H1 (cell line): ENCODE measurements at regions not wholly inside any gene's neighbourhood (a gene's known extent, or its start where the extent isn't known, plus 50 kb on each side); places are given as distances from the start of the nearest gene placed in this dataset.

Experiments used
- CTCF ChIA-PET: fragments of 300-600 bp; sonication (Branson Sonifier 250); formaldehyde crosslinking; loops from one replicate; lab custom pipeline; 2021; ENCODE audit not compliant: partially characterized antibody; lab: Charles Lee
- POLR2A ChIA-PET: fragments of 300-600 bp; sonication (Branson Sonifier 250); formaldehyde crosslinking; loops from one replicate; lab custom pipeline; 2021; ENCODE audit warnings: inconsistent platforms; ENCODE audit not compliant: partially characterized antibody; lab: Charles Lee
- DNase-seq, 2 experiments: peaks; one replicate each; pipeline versions ENCODE4 v3.0.0 to v3.0.0-alpha.2; 2010 to 2022; ENCODE audit warnings: low spot score in 2 of 2, low read depth in 1 of 2, mixed read lengths in 1 of 2
- FAIRE-seq: peaks from 2 replicates; lab custom pipeline; 2011; peaks lifted over from hg19 to GRCh38; lab: Jason Lieb, UNC
- H2AFZ ChIP-seq: 2 replicates; pipeline ENCODE4 v1.8.1; 2012; ENCODE audit warnings: low read length, inconsistent platforms
- H2AK5ac ChIP-seq: 2 replicates; pipeline ENCODE4 v1.6.1; 2013; ENCODE audit warnings: low read depth, low read length
- H2BK120ac ChIP-seq: replicated peaks from 2 replicates; pipeline ENCODE3; 2013; ENCODE audit warnings: low read depth, low read length, inconsistent platforms
- H2BK12ac ChIP-seq: 2 replicates; pipeline ENCODE4 v1.6.1; 2013; ENCODE audit warnings: low read depth, low read length
- H2BK15ac ChIP-seq: 2 replicates; pipeline ENCODE4 v1.6.1; 2013; ENCODE audit warnings: low read length
- H2BK20ac ChIP-seq: 2 replicates; pipeline ENCODE4 v1.6.1; 2013; ENCODE audit warnings: low read length
- H2BK5ac ChIP-seq: 2 replicates; pipeline ENCODE4 v1.6.1; 2013; ENCODE audit warnings: low read depth, low read length
- H3K14ac ChIP-seq: 2 replicates; pipeline ENCODE4 v1.6.1; 2013; ENCODE audit warnings: inconsistent platforms; ENCODE audit not compliant: insufficient read length
- H3K18ac ChIP-seq: 2 replicates; pipeline ENCODE4 v1.6.1; 2013; ENCODE audit warnings: low read length; ENCODE audit errors: extremely low read depth
- H3K23ac ChIP-seq: 2 replicates; pipeline ENCODE4 v1.6.1; 2013; ENCODE audit warnings: inconsistent platforms; ENCODE audit not compliant: insufficient read length
- H3K23me2 ChIP-seq: 2 replicates; pipeline ENCODE4 v1.6.1; 2013; ENCODE audit warnings: low read depth, low read length
- H3K27ac ChIP-seq: 2 replicates; pipeline ENCODE4 v1.6.1; 2011; ENCODE audit warnings: low read depth, low read length, inconsistent platforms
- H3K27me3 ChIP-seq, 4 experiments: replicated peaks in 1 of 4; 1 replicate in 1 of 4; 2 replicates in 3 of 4; pipeline versions ENCODE4 v1.6.1 to v1.8.1; 2011 to 2013; ENCODE audit warnings: low read length in 3 of 4, mild to moderate bottlenecking in 3 of 4, inconsistent platforms in 2 of 4, mixed read lengths in 2 of 4, moderate library complexity in 1 of 4; ENCODE audit not compliant: control insufficient read depth in 3 of 4, insufficient read depth in 3 of 4; ENCODE audit errors: extremely low read depth in 1 of 4
- H3K36me3 ChIP-seq, 4 experiments: 2 replicates each; pipeline versions ENCODE4 v1.6.1 to v1.8.1; 2011 to 2013; ENCODE audit warnings: mild to moderate bottlenecking in 4 of 4, low read length in 3 of 4, moderate library complexity in 2 of 4, control low read depth in 1 of 4, inconsistent platforms in 1 of 4; ENCODE audit not compliant: insufficient read depth in 4 of 4, control insufficient read depth in 2 of 4
- H3K4ac ChIP-seq: replicated peaks from 2 replicates; pipeline ENCODE3; 2013; ENCODE audit warnings: low read length, low read depth, mixed read lengths, inconsistent platforms; ENCODE audit not compliant: insufficient read length
- H3K4me1 ChIP-seq, 4 experiments: replicated peaks in 1 of 4; 1 replicate in 1 of 4; 2 replicates in 3 of 4; pipeline versions ENCODE4 v1.6.1 to v1.8.1; 2011 to 2013; ENCODE audit warnings: low read length in 3 of 4, inconsistent platforms in 2 of 4, mixed read lengths in 1 of 4; ENCODE audit not compliant: insufficient read depth in 4 of 4, control insufficient read depth in 3 of 4
- H3K4me2 ChIP-seq, 2 experiments: 2 replicates each; pipeline versions ENCODE4 v1.6.1 to v1.8.1; 2011 to 2013; ENCODE audit warnings: low read depth in 2 of 2, low read length in 2 of 2, control low read depth in 1 of 2, inconsistent platforms in 1 of 2, mild to moderate bottlenecking in 1 of 2; ENCODE audit not compliant: insufficient read depth in 1 of 2
- H3K4me3 ChIP-seq, 4 experiments: fragments of 200-600, 300-600 bp in 1 of 4; sonication (generic), shearing (Covaris generic), sonication (Bioruptor Twin) in 1 of 4; 2 replicates each; pipeline versions ENCODE4 v1.5.1 to v1.8.1; 2011 to 2016; ENCODE audit warnings: low read length in 4 of 4, low read depth in 3 of 4, control low read depth in 2 of 4, inconsistent platforms in 2 of 4, mild to moderate bottlenecking in 2 of 4, mixed read lengths in 1 of 4, moderate library complexity in 1 of 4; ENCODE audit not compliant: insufficient read depth in 2 of 4; ENCODE audit errors: extremely low read depth in 1 of 4
- H3K56ac ChIP-seq: replicated peaks from 2 replicates; pipeline ENCODE3; 2013; ENCODE audit warnings: low read depth, mild to moderate bottlenecking, mixed read lengths, low read length, inconsistent platforms; ENCODE audit not compliant: insufficient read length
- H3K79me1 ChIP-seq: 2 replicates; pipeline ENCODE4 v1.6.1; 2013; ENCODE audit warnings: low read depth, low read length, control low read depth
- H3K79me2 ChIP-seq, 2 experiments: 2 replicates each; pipeline versions ENCODE4 v1.6.1 to v1.8.1; 2012 to 2013; ENCODE audit warnings: low read length in 2 of 2, mild to moderate bottlenecking in 2 of 2, inconsistent platforms in 1 of 2; ENCODE audit not compliant: insufficient read depth in 2 of 2, control insufficient read depth in 1 of 2
- H3K9ac ChIP-seq, 4 experiments: replicated peaks in 1 of 4; 1 replicate in 1 of 4; 2 replicates in 3 of 4; pipeline versions ENCODE4 v1.6.1 to v1.8.1; 2011 to 2013; ENCODE audit warnings: low read depth in 3 of 4, low read length in 3 of 4, control low read depth in 2 of 4, mild to moderate bottlenecking in 2 of 4, moderate library complexity in 2 of 4, inconsistent platforms in 1 of 4; ENCODE audit errors: extremely low read depth in 1 of 4
- H3K9me3 ChIP-seq, 2 experiments: 2 replicates each; pipeline versions ENCODE4 v1.6.1 to v1.8.1; 2012 to 2013; ENCODE audit warnings: mild to moderate bottlenecking in 2 of 2, moderate library complexity in 2 of 2, control low read depth in 1 of 2, inconsistent platforms in 1 of 2, low read depth in 1 of 2, low read length in 1 of 2, mixed read lengths in 1 of 2; ENCODE audit not compliant: insufficient read depth in 2 of 2
- H4K20me1 ChIP-seq, 2 experiments: replicated peaks in 1 of 2; 2 replicates each; pipeline versions ENCODE3 to v1.8.1; 2011 to 2013; ENCODE audit warnings: inconsistent platforms in 2 of 2, low read length in 2 of 2, mild to moderate bottlenecking in 1 of 2; ENCODE audit not compliant: insufficient read depth in 2 of 2, control insufficient read depth in 1 of 2
- H4K5ac ChIP-seq: 2 replicates; pipeline ENCODE4 v1.6.1; 2013; ENCODE audit warnings: low read length, low read depth, mixed read lengths, inconsistent platforms; ENCODE audit not compliant: insufficient read length
- H4K8ac ChIP-seq: 2 replicates; pipeline ENCODE4 v1.8.0; 2013; ENCODE audit warnings: mild to moderate bottlenecking, moderate library complexity, low read length, inconsistent platforms; ENCODE audit not compliant: insufficient read depth; ENCODE audit errors: extremely low read depth
- H4K91ac ChIP-seq: replicated peaks from 2 replicates; pipeline ENCODE3; 2013; ENCODE audit warnings: low read length, mixed read lengths, inconsistent platforms; ENCODE audit not compliant: insufficient read length
- EP300 ChIP-seq, 2 experiments: IDR thresholded peaks; 1 replicate in 1 of 2; 2 replicates in 1 of 2; pipeline ENCODE4 v1.6.1; 2011 to 2012; ENCODE audit warnings: low read depth in 2 of 2, low read length in 2 of 2, mild to moderate bottlenecking in 2 of 2, borderline replicate concordance in 1 of 2, inconsistent platforms in 1 of 2, moderate library complexity in 1 of 2
- TEAD4 ChIP-seq: IDR thresholded peaks from 2 replicates; pipeline ENCODE4 v1.6.1; 2012; ENCODE audit warnings: low read depth, low read length, inconsistent platforms, mixed read lengths
- WGBS, 2 experiments: shearing (Covaris generic) in 1 of 2; methylation state at CpG; one replicate each; pipeline versions ENCODE4 v1.1.6 to v1.1.7; 2013 to 2015; ENCODE audit warnings: low lambda C conversion rate in 2 of 2, mixed read lengths in 2 of 2, inconsistent platforms in 1 of 2, low coverage in 1 of 2, missing lambda C conversion rate in 1 of 2; ENCODE audit not compliant: insufficient replicate concordance in 2 of 2, insufficient coverage in 1 of 2, insufficient read length in 1 of 2; ENCODE audit errors: extremely low coverage in 1 of 2, missing lambda C conversion rate in 1 of 2; 5-methylcytosine and 5-hydroxymethylcytosine counted together

DNA sequence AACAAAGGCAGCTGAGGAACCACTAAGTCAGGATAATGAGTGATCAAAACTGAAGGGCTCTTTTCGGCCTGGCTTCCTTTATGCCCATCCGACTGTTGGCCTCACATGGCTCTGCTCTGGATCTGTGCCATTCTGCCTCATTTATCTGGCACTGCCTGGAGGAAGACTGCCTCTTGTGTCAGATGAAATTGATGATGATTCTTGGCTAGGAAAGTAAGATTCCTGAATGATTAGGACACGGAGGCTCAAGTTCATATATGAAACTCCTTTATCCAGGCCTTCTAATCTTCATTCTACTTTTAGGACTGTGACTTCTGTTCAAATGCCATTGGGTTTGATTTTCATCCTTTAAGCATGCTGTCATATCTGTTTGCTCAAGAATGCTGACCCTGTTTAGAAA lies 475.4 kb upstream of the RPS6KA3 start:
- 90% methylated on average over 3 of the region's 3 CpGs; no CpG with 5 or more reads in 1 of the 2 experiments for WGBS, 2 experiments
- no peak for TF ChIP-seq TEAD4
- no peak for TF ChIP-seq EP300 (IDR thresholded peaks at IDR 0.05; ENCODE audit: borderline replicate concordance in 1 of 2, low read depth in 2 of 2, low read length in 2 of 2)
- ChIA-PET CTCF (interaction anchor here (2.5 kb wide), 1 partner anchor 212 kb away, joined by 11 read pairs; no protein-coding TSS in a partner anchor), POLR2A (no interaction called here)
- no peak overlapping the region for H4K8ac ChIP-seq
- no peak overlapping the region for H2BK120ac ChIP-seq
- no peaks in the 10 kb centered on the region for H3K36me3 ChIP-seq
- H3K9me3 ChIP-seq: no peaks in the 10 kb centered on the region
- no peaks in the 10 kb centered on the region for H3K79me1 ChIP-seq
- H4K5ac ChIP-seq: no peak overlapping the region
- H4K20me1 ChIP-seq: no peaks in the 10 kb centered on the region
- H3K14ac ChIP-seq: no peak overlapping the region
- no peak overlapping the region for H3K18ac ChIP-seq
- no peak overlapping the region for H3K4me2 ChIP-seq
- no peak overlapping the region for H2BK5ac ChIP-seq
- H3K79me2 ChIP-seq: no peaks in the 10 kb centered on the region
- H2BK12ac ChIP-seq: no peak overlapping the region
- no peak overlapping the region for H3K23ac ChIP-seq
- no peak overlapping the region for H3K4ac ChIP-seq
- H3K27me3 ChIP-seq: no peaks in the 10 kb centered on the region
- no peak overlapping the region for H2BK20ac ChIP-seq
- no peak overlapping the region for H3K56ac ChIP-seq
- H3K9ac ChIP-seq: no peak overlapping the region
- H4K91ac ChIP-seq: no peak overlapping the region
- no peak for FAIRE-seq
- no peaks in the 10 kb centered on the region for H3K4me1 ChIP-seq
- H3K4me3 ChIP-seq: no peak overlapping the region
- DNase-seq: no peak
- no peak overlapping the region for H3K27ac ChIP-seq
- no peaks in the 10 kb centered on the region for H3K23me2 ChIP-seq
- no peak overlapping the region for H2AFZ ChIP-seq
- no peak overlapping the region for H2AK5ac ChIP-seq
- H2BK15ac ChIP-seq: no peak overlapping the region
